ENCODE measurements at regions not wholly inside any gene's neighbourhood (a gene's known extent, or its start where the extent isn't known, plus 50 kb on each side); places are given as distances from the start of the nearest gene placed in this dataset.
A peak's percentile ranks its signal among the peaks of the same experiment; 100 is the strongest.

- DNase-seq = no peak
Measured at GRCh38 chr14:27391331-27391730, 793.5 kb upstream of the NOVA1 start.

- DNase-seq = no peak
Measured at GRCh38 chr14:27392153-27392552, 794.3 kb upstream of the NOVA1 start.

GRCh38 chr14:27409944-27410343, 812.1 kb upstream of the NOVA1 start:
- no peak for DNase-seq

- DNase-seq = no peak
Measured at GRCh38 chr14:27410981-27411380, 813.1 kb upstream of the NOVA1 start.

GRCh38 chr14:27427796-27428195, 830.0 kb upstream of the NOVA1 start:
- DNase-seq = no peak

- no peak for DNase-seq
Measured at GRCh38 chr14:27435923-27436670, 838.3 kb upstream of the NOVA1 start.

GRCh38 chr14:27484633-27485032, 886.8 kb upstream of the NOVA1 start:
- DNase-seq = no peak

GRCh38 chr14:27485193-27485592, 887.4 kb upstream of the NOVA1 start:
- no peak for DNase-seq

GRCh38 chr14:27506272-27506671, 908.4 kb upstream of the NOVA1 start:
- DNase-seq = no peak

GRCh38 chr14:27528328-27528727, 930.5 kb upstream of the NOVA1 start:
- peak; percentile 55 to 84 for DNase-seq

- DNase-seq = no peak
Measured at GRCh38 chr14:27536748-27537147, 938.9 kb upstream of the NOVA1 start.

GRCh38 chr14:27546111-27546510, 948.3 kb upstream of the NOVA1 start:
- no peak for DNase-seq

GRCh38 chr14:27553790-27554189, 956.0 kb upstream of the NOVA1 start:
- no peak for DNase-seq

- no peak for DNase-seq
Measured at GRCh38 chr14:27557445-27557844, 959.6 kb upstream of the NOVA1 start.

GRCh38 chr14:27559848-27560247, 962.0 kb upstream of the NOVA1 start:
- no peak for DNase-seq

GRCh38 chr14:27566843-27567382, 969.1 kb upstream of the NOVA1 start:
- no peak for DNase-seq

- no peak for DNase-seq
Measured at GRCh38 chr14:27573018-27573417, 975.2 kb upstream of the NOVA1 start.

GRCh38 chr14:27587103-27587502, 989.3 kb upstream of the NOVA1 start:
- DNase-seq = no peak

GRCh38 chr14:27605282-27605681, 1007.4 kb upstream of the NOVA1 start:
- no peak for DNase-seq

- peak in 1 of 2 experiments; percentile 2 for DNase-seq
Measured at GRCh38 chr14:27608377-27608776, 1010.5 kb upstream of the NOVA1 start.

- DNase-seq = no peak
Measured at GRCh38 chr14:27612121-27612520, 1014.3 kb upstream of the NOVA1 start.

GRCh38 chr14:27613102-27613501, 1015.3 kb upstream of the NOVA1 start:
- no peak for DNase-seq

- DNase-seq = no peak
Measured at GRCh38 chr14:27623782-27624181, 1025.9 kb upstream of the NOVA1 start.

- no peak for DNase-seq
Measured at GRCh38 chr14:27634056-27634970, 1036.5 kb upstream of the NOVA1 start.

All from SHP77 (cell line).